HEK293T (cell line): ENCODE measurements at regions not wholly inside any gene's neighbourhood (a gene's known extent, or its start where the extent isn't known, plus 50 kb on each side); places are given as distances from the start of the nearest gene placed in this dataset.

Experiments
- CTCF ChIA-PET: fragments of 350-600 bp; formaldehyde crosslinking; extraction: SDS; loops from one replicate; lab custom pipeline; 2021; ENCODE audit warnings: antibody characterized with exemption, inconsistent platforms; lab: Yijun Ruan, JAX
- POLR2A ChIA-PET: fragments of 350-600 bp; formaldehyde crosslinking; extraction: SDS; loops from one replicate; lab custom pipeline; 2020; ENCODE audit warnings: antibody characterized with exemption, inconsistent platforms; lab: Yijun Ruan, JAX
- DNase-seq: peaks from one replicate; pipeline ENCODE4 v3.0.0; 2012; ENCODE audit warnings: mixed read lengths; ENCODE audit errors: extremely low spot score
- ARNT ChIP-seq: fragments of 450-650 bp; IDR thresholded peaks from 2 replicates; pipeline ENCODE4 v1.6.1; 2017; ENCODE audit warnings: mild to moderate bottlenecking
- BHLHE40 ChIP-seq: fragments of 450-650 bp; IDR thresholded peaks from 2 replicates; pipeline ENCODE4 v1.6.1; 2016; ENCODE audit warnings: mild to moderate bottlenecking, moderate library complexity, borderline replicate concordance
- CTBP1 ChIP-seq: fragments of 450-650 bp; IDR thresholded peaks from 2 replicates; pipeline ENCODE4 v1.6.1; 2016; ENCODE audit warnings: borderline replicate concordance
- ELF4 ChIP-seq: fragments of 450-650 bp; IDR thresholded peaks from 2 replicates; pipeline ENCODE4 v1.6.1; 2017; ENCODE audit warnings: antibody characterized with exemption
- FOXA1 ChIP-seq: fragments of 450-650 bp; IDR thresholded peaks from 2 replicates; pipeline ENCODE4 v1.6.1; 2016; ENCODE audit warnings: mild to moderate bottlenecking
- FOXK2 ChIP-seq: fragments of 450-650 bp; IDR thresholded peaks from 2 replicates; pipeline ENCODE4 v1.6.1; 2016; ENCODE audit warnings: mild to moderate bottlenecking
- FOXM1 ChIP-seq: fragments of 450-650 bp; IDR thresholded peaks from 2 replicates; pipeline ENCODE4 v1.6.1; 2017; ENCODE audit warnings: mild to moderate bottlenecking, borderline replicate concordance
- HDGF ChIP-seq: fragments of 450-650 bp; IDR thresholded peaks from 2 replicates; pipeline ENCODE4 v1.6.1; 2017; ENCODE audit warnings: antibody characterized with exemption, borderline replicate concordance
- L3MBTL2 ChIP-seq: fragments of 450-650 bp; conservative IDR thresholded peaks from 2 replicates; pipeline ENCODE4 v1.6.1; 2016; ENCODE audit warnings: mild to moderate bottlenecking
- LEF1 ChIP-seq: fragments of 450-650 bp; IDR thresholded peaks from 2 replicates; pipeline ENCODE4 v1.6.1; 2017; ENCODE audit warnings: mild to moderate bottlenecking, borderline replicate concordance
- NFRKB ChIP-seq: fragments of 450-650 bp; IDR thresholded peaks from 2 replicates; pipeline ENCODE4 v1.6.1; 2016; ENCODE audit warnings: mild to moderate bottlenecking, moderate library complexity
- PKNOX1 ChIP-seq: fragments of 450-650 bp; IDR thresholded peaks from 2 replicates; pipeline ENCODE4 v1.6.1; 2016
- SP1 ChIP-seq: fragments of 450-650 bp; IDR thresholded peaks from 2 replicates; pipeline ENCODE4 v1.6.1; 2017
- SUZ12 ChIP-seq: fragments of 450-650 bp; IDR thresholded peaks from 2 replicates; pipeline ENCODE4 v1.6.1; 2016; ENCODE audit warnings: mild to moderate bottlenecking
- TARDBP ChIP-seq: fragments of 450-650 bp; IDR thresholded peaks from 2 replicates; pipeline ENCODE4 v1.6.1; 2016
- ZNF384 ChIP-seq: fragments of 450-650 bp; IDR thresholded peaks from 2 replicates; pipeline ENCODE4 v1.6.1; 2016

DNA sequence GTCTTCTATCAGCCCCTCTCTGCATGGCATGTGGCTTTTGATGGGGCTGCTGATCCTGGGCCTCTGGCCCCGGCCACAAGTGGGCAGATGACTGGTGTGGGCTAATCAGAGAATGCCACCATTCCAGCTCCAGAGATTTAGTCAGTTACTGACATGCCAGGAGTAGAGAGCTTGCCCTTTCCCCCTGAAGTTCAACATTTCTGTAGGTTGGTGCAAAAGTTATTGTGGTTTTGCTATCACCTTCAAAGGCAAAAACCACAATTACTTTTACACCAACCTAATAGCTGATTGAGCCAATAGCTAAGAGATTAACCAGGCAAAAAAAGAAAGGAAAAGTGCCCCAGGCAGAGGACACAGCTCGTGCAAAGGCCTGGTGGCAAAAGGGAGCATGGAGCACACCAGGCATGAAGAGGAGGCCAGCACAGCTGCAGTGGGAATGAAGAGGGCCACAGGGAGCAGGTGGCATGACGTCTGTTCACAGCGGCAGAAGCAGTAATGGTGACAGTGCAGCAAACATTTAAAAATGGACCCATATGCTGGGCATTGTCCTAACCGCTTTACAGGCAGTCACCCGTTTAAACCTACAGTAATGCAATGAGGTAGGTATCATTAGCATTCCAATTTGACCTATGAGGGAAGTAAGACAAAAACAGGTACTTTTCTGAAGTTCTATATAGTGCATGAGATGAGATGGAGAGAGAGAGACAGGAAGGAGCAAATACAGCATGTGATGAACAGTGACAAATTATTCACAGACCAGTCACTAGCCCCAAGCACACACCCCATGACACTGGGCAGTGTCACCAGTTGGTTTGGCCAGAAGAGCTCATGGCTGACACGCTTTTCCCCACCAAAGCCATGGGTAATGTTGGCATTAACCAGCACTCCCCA, 373.0 kb upstream of the PROK2 start:
- DNase-seq = no peak
- ChIA-PET POLR2A (no interaction called here), CTCF (no interaction called here)
- TF ChIP-seq TARDBP = no peak
- no peak for TF ChIP-seq ELF4
- no peak for TF ChIP-seq LEF1
- no peak for TF ChIP-seq SP1
- no peak for TF ChIP-seq NFRKB
- TF ChIP-seq SUZ12 = no peak
- TF ChIP-seq PKNOX1 = no peak
- TF ChIP-seq BHLHE40 = no peak
- TF ChIP-seq ZNF384 = no peak
- no peak for TF ChIP-seq ARNT
- no peak for TF ChIP-seq FOXA1
- TF ChIP-seq FOXK2 = no peak
- no peak for TF ChIP-seq L3MBTL2
- no peak for TF ChIP-seq FOXM1
- no peak for TF ChIP-seq CTBP1
- TF ChIP-seq HDGF = no peak

- ChIA-PET CTCF (no interaction called here), POLR2A (no interaction called here)
- no peak for DNase-seq
- no peak for TF ChIP-seq SP1
- TF ChIP-seq NFRKB = no peak
- no peak for TF ChIP-seq TARDBP
- TF ChIP-seq ELF4 = no peak
- TF ChIP-seq FOXK2 = no peak
- no peak for TF ChIP-seq FOXM1
- no peak for TF ChIP-seq CTBP1
- no peak for TF ChIP-seq BHLHE40
- TF ChIP-seq FOXA1 = no peak
- TF ChIP-seq ARNT = no peak
- no peak for TF ChIP-seq L3MBTL2
- TF ChIP-seq PKNOX1 = no peak
- TF ChIP-seq HDGF = no peak
- no peak for TF ChIP-seq LEF1
- no peak for TF ChIP-seq SUZ12
Measured at GRCh38 chr3:72155391-72156064, 370.6 kb upstream of the PROK2 start.

DNA sequence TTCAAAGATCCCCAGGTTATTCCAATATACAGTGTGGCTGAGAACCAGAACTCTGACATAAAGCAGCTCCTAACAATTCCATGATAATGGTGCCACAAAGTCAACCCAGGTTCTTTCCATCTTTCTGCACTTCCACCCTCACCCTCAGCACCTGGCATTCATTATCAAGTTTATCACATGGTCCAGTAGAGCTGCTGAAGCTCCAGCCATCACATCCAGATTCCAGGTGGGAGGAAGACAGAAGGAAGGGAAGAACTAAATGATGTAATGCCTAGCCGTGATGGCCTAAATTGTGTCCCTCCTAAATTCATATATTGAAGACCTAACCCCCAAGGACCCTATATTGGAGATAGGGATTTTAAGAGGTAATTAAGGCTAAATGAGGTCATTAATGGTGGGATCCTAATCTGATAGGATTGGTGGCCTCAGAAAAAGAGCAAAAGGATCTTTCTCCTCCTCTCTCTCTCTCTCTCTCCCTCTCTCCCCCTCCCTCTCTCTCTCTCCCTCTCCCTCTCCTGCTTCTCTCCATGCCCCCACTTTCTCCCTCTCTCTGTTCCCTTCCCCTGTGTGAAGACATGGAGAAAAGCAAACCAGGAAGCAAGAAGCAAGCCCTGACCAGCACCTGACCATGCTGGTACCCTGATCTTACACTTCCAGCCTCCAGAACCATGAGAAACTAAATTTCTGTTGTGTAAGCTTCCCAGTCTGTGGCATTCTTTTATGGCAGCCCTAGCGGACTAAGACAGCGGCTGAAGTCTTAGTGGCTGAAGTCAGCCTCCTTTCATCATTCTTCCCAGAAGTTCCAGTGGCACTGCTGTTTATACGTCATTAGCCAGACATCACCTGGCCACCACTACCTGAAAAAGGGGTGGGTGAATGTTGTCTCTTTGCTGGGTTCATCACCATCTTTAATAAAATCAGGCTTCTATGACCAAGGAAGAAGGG, 369.7 kb upstream of the PROK2 start:
- ChIA-PET CTCF (no interaction called here), POLR2A (no interaction called here)
- DNase-seq = no peak
- TF ChIP-seq FOXM1 (no peak), NFRKB (no peak), SP1 (no peak)

- TF ChIP-seq PKNOX1 = no peak
- no peak for TF ChIP-seq CTBP1
- no peak for TF ChIP-seq ZNF384
- no peak for TF ChIP-seq HDGF
- no peak for TF ChIP-seq ELF4
- no peak for TF ChIP-seq FOXK2
- no peak for TF ChIP-seq L3MBTL2
- no peak for TF ChIP-seq LEF1
- no peak for TF ChIP-seq TARDBP
- TF ChIP-seq ARNT = no peak
- no peak for TF ChIP-seq FOXM1
- no peak for TF ChIP-seq SP1
- no peak for TF ChIP-seq FOXA1
- no peak for TF ChIP-seq SUZ12
- TF ChIP-seq NFRKB = no peak
- ChIA-PET POLR2A (interaction anchor here (1.2 kb wide), 1 partner anchor 16 kb away, joined by 3 read pairs; no protein-coding TSS in a partner anchor), CTCF (interaction anchor here (0.7 kb wide), 1 partner anchor 333 kb away, joined by 3 read pairs; no protein-coding TSS in a partner anchor)
- DNase-seq = no peak
Measured at GRCh38 chr3:72153477-72154314, 368.7 kb upstream of the PROK2 start.
